GM19023 (cell line): ENCODE measurements at regions not wholly inside any gene's neighbourhood (a gene's known extent, or its start where the extent isn't known, plus 50 kb on each side); places are given as distances from the start of the nearest gene placed in this dataset.
A peak's percentile ranks its signal among the peaks of the same experiment; 100 is the strongest.

Experiments used
- ATAC-seq: cut with Tn5 transposase; IDR thresholded peaks from one replicate; pipeline ENCODE4 v1.9.1; 2021; ENCODE audit warnings: mild to moderate bottlenecking, moderate library complexity; ENCODE audit not compliant: unreplicated experiment

DNA sequence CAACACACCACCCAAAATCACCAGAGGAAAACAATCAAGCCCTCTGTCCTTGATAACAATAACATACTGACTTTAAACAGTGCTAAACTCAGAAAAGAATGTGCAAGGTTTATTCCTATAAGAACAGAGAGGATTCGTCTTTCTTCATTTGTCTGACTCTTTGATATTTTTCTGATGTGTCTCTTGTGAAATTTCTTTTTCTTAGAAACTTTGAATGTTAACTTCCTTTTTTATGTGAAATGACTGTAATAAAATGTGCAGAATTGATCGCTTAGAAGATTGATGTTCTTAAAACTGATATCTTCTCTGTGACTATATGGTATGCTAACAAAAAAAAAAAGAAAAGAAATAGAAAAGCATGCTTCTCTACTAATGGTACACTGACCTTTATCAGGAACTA is 947.4 kb upstream of the CITED2 start:
- ATAC-seq, result no peak

DNA sequence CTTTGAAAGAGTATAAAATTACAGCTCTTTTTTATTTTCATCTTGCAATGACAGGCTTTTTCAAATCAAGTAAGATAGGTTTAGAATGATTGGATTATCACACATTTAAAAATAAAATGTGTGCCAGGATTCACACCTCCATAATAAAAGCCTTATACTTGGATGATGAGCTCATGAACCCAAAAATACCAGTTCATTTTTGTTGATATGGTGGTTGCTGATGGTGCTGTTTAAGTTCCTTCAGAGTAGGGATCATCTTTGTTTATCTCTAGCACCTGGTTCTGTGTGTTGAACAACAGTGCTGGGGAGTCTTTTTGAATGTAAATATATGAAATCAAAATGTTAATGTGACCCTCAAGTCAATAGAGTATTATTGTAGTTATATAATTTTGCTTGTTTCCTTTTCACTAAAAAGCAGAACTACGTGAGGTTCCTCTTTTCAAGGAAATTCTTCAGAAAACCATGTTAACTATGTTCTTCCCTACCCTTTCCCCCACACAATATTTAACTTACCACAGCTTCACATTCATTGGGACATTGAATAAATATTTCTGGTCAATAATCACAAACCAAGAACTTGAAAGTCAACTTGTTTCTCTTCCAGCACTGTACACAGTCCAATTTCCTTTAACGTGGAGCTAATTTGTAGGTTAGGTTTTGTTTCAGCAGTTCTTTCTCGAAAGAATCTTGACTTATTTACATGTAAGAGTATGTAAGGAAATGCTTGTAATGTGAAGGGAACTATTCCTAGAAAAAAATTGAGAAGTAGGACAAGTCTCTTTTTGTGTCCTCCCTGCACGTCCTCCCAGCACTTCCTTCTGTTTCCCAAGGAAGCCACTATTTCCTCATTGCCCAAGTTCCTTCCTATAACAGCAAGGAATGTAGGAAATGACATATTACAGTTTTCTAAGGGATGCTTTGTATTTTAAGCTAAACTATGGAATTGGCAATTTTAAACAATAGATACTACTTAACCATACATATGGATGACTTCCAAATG is 945.9 kb upstream of the CITED2 start:
- ATAC-seq, result no peak

DNA sequence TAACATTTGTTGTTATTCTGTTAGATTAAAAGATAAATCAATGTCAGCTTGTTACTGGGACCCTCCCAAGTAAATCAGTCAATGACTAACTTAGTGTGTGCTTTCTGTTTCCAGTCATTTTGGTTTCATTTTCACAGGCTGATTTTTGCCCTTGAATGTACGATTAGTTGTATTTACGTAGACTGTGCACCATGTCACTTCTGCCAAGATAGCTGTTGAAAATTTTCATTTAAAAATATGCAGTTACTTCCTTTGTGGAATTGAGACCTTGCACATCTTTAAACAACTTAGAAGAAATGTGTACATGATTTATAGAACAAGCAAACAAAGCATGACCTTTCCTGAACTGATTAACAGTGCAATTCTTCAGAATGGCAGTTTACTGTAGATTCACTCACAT is 944.8 kb upstream of the CITED2 start:
- ATAC-seq, result peak; percentile 86

DNA sequence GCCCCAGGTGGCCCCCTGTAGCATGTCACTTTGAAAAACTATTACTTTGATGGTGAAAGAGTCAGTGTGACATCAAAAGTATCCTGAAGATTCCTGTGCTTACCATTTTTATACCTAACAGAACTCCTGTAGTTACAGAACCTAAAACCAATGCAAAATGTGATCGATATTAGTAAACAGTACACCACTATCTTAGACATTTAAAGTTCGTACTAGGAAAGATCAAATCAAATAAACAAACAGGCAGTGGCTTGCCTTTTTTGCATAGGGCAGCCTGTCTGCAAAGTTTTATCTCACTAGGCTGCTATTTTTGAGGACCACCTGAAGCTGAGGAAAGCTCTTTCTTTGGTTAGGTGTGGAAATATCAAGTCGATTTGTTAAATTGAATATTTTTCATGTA is 944.0 kb upstream of the CITED2 start:
- no peak for ATAC-seq

DNA sequence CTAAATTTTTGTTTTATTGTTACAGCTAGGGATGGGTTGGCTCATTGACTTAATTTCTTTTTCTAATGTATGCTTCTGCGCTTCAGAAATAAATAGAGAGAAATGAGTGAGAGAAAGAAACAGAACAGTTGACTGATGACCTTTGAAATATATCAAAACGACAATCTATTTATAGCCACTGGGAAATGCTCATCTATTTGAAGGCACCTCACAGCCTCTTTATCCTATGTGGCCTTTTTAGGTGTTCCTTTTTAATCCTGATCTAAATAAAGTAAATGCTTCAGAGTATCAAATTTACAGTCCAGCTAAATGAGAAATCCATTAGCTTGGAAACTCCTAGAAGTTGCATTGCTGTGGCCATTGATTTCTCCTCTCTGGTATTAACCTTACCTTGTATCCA is 943.5 kb upstream of the CITED2 start:
- ATAC-seq, result no peak

DNA sequence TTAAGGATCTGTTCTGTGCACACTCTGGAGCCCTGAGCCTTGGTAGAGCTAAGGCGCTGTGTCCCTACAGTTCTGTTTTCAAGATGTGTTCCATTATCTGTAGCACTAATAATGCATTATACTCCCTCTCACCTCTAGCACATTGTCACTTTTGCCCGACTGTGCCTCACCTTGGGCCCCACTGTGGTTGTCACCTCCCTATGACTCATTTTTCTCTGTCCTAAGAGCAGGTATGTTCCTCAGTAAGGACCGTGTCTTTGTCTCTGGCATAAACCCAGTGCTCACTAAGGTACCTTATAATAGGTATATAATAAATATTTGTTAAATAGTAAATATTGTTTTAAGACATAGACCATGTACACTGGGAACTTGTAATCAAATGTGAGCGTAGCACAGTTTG is 942.5 kb upstream of the CITED2 start:
- ATAC-seq, result no peak

DNA sequence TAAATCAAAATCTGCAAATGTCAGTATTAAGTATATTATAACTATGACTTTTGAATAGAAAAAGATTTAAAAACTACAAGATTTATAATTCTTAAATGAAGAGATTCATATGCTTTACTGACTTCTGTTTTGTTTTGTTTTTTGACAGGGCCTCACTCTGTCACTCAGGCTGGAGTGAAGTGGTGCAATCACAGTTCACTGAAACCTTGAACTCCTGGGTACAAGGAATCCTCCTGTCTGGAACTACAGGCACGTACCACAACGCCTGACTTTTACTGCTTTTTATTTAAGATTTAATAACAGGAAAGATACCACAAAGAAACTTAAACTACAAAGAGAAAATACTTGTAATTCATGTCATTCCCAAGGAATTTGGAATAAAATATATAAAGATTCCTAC is 940.2 kb upstream of the CITED2 start:
- ATAC-seq, result no peak

DNA sequence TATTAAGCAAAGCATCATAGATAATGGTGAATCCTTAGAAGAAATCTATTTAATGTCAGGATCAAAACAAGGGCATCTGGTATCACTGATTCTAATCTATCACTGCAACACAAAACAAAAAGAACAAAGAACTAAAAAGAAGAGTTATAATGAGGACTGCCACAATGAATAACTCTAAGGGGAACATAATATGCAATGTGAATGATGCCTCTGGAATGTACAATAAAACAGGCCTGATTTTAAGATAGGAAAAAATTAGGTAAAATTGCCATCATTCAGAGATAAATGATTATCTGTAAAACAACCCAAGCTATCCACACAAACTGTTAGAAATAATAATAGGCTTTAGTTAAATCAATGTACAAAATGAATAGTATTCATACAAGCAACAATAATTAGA is 936.7 kb upstream of the CITED2 start:
- ATAC-seq, result no peak

DNA sequence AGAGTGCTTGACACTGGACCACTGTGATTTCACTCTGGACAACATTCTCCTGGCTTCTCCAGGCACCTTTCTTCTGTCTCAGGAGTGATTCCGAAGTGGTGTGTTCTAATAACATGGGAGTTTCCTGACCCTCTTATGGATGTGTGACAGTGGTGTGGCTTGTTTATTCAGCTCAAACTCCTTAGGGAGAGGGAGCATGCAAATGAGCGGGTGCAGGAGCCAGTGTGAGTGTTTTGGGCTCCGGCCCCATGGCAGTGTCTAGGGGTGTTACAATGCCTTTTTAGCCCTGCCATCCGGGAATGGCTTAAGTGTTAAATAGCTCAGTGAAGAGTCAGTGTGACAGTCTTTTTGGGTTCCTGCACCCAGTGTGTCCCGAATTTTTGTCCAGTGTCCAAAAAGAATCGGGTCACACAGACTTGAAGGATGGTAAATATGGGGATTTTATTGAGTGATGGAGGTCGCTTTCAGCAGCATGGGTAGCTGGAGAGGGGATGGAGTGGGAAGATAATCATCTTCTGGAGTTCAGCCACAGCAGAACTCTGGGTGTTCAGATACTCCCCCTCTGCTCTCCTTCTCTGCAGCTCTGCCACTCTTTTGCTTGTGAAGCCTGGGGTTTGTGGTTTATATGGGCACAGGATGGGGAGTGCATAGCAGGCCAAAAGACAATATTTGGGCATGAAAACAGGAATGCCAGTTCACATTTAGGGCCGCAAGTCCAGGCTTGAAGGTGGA is 928.9 kb upstream of the CITED2 start:
- no peak for ATAC-seq

DNA sequence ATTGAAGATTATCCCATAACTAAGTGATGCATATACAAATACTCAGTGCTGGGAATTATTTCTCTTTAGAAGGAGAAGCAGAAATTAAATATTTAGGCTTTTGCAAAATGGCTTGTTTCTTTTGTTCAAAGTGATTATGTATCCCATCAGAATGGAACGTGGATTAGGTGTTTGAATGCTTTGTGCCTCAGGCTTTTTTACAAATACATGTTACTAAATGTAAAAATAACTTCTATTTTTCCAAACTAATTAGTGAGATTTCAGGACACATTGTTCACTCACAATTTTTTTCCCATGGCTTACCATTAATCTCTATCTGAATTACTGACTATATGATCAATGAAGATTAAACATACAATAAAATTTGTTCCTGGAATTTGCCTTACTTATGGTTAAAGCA is 925.9 kb upstream of the CITED2 start:
- no peak for ATAC-seq

DNA sequence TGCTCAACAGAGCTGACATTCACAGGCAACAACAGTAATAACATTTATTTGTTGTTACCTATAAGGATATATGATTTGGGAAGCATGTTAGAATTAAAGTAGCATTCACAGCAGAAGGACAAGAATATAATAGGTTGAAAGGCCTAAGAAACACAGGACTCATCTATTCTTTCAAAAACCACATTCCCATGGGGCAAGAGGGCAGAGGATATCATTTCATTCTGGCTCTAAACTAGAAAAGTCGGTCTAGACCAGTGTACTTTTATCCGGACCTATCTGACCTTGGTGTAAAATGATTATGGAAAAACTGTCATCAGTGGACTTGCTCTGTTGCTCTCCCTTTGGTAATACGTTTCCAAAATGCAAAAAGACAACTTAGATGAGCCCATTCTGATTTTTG is 914.7 kb upstream of the CITED2 start:
- no peak for ATAC-seq

DNA sequence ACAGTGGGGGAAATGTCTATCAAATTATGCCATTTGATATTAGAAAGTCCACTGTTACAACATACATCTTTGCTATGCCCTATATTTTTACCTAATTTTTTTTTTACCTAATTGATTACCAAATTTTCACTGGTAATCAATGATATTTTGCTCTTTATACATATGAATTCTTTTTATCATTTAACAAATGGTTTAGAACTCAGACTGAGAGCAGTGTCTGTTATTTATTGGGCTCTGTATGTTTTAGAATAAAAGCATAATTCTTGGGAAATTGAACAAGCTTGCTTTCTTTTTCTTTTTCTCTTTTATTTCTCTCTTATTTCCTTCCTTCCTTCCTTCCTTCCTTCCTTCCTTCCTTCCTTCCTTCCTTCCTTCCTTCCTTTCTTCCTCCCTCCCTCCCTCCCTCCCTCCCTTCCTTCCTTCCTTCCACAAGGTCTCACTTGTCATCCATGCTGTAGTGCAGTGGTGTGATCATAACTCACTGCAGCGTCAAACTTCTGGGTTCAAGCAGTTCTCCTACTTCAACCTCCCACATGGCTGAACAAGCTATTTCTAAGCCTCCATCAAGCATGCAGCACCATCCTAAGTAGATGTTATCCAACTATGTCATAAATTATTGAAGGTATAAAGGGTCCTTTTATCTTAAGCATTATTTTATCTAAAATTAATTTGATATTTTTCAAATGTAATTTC is 911.7 kb upstream of the CITED2 start:
- no peak for ATAC-seq

DNA sequence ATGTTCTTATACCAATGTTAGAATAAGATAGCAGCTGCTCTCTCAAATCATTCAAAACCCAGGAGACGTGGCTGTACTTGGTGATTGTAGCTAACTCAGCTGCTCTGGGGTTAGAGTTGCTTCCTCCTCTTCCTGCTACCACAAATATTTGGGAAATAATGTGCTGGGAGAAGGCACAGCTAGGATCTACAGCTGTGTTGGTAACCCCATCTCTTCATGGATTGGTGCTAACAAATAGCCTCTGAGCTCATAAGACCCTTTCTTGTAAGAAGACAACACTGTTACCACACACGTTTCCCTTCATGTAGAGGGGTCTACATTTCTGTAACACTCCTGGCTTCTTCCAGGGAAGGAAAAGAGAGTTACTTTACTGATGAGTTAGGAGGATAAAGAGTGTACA is 911.0 kb upstream of the CITED2 start:
- no peak for ATAC-seq

DNA sequence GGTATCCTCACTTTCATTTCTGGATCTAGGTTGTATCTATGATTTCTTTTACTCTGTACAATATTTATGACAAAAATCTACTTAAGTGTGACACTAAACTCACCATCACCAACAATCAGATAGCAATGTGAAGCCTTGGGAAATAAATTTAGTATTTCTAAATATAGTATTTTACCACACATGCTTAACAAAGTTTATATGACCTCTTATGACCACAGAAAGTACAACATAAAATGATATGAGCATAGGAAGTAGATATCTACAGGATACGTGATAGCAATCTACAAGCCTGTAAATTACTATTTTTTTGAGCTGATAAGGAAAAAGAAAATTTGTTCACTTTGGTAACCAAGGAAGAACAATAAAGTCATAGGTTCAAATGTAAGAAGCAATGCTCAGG is 910.4 kb upstream of the CITED2 start:
- no peak for ATAC-seq

DNA sequence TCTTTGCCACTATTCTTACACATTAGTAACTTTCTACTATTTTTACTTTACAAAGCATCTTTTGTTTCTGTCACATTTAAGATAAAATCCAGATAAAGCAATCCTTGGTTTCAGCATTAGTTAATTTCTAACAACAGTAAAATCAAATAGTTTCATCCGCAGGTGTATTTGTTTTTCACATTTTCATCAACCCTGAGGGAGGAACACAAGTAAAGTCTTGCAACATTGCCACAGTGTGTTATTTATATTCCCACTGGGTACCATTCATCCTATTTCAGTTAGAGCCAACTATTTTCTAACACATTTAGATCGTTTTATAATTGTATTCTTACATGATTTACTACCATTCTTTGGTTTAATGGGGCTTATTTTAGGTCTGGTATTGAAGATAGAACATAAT is 908.7 kb upstream of the CITED2 start:
- ATAC-seq, result no peak

DNA sequence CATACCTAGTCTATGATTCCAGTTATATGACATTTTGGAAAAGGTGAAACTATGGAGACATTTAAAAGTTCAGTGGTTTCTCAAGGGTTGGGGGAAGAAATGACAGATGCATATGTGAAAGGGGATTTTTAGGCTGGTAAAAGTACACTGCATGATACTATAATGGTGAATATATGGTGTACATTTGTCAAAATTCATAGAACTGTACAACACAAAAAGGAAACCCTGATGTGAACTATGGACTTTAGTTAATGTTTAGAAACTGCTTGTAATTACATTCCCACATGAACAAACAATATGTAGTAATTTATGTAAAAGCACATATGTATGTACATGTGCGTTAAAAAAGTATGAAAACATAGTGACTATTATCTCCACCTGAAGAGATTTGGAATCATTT is 907.3 kb upstream of the CITED2 start:
- no peak for ATAC-seq

DNA sequence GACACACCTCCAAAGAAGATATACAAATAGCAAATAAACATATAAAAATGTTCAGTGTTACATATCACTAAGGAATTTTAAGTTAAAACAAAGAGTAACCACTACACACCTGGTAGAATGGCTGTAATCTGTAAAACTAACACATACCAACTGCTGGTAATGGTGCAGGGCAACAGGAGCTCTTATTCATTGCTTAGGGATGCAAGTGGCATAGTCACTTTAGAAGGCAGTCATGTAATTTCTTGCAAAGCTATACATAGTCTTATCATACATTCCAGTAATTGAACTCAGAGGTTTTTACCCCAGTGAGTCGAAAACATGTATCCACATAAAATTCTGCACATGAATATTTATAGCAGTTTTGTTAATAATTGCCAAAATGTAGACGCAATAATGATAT is 906.8 kb upstream of the CITED2 start:
- ATAC-seq, result no peak

DNA sequence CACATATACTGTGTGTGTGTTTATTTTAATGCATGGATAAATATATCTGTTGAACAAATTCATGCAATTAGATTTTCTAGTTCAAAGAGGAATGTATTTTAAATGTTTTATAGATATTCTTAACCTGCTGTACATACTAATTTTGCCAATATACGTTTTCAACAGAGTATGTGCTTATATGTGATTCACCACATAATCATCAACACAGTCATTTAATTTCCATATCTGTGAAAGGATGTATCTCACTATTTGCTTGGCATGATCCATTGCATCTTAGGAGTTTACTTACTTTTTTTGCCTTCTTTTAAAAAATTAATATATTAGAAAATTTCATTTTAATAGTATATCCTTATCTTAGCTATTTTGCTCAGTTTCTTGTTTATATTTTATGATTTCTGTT is 902.3 kb upstream of the CITED2 start:
- ATAC-seq, result no peak

DNA sequence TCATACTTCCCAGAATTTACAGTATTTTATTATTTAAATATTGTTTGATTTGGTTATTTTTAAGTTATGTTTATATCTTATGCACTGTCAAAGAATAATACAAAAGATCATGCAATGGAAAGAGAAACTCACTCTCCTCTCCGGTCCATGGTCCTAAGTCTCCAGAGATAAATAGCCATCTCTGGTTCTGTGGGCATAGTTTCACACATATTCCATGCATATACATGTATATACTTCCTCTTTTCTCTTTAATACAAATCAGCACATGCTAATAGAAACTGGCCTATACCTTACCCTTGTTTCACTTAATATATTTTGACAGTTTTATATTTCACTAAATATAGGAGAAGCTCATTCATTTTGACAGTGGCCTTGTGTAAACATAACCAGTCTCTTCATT is 901.7 kb upstream of the CITED2 start:
- ATAC-seq, result no peak

DNA sequence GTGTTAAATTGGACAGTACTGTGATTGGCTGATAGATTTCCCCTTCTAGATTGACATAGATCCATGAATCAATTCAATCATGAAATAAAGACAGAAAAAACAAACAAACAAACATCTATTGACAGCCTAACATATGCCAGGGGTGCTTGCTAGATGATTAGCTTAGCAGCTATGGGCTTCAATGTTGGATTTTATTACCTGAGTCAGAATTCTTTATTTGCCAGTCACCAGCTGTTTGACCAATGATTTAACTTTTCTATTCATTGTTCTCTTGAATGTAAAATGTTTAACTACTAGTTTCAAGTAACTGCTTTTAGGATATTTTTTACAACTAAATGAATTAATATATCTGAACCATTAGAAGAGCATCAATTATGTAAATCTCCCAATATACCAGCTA is 901.3 kb upstream of the CITED2 start:
- no peak for ATAC-seq

DNA sequence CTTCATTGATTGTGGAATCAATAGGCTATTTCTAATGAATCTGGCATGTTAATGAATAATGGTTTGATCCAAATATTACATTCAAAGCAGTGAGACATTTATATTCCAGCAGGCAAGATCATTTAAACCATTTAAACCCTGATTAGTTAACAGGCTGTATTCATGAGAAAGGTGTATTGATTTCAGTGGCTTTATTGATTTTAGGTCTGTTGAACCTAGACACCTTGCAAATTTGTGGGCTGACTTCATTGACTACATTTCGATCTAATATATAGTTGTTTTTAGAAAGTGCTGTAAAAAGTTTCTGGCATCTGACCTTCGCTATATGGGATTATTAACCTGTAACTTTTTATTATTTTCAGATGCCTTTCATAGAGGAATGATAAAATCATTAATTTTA is 900.1 kb upstream of the CITED2 start:
- ATAC-seq, result no peak
